ENCODE measurements at regions not wholly inside any gene's neighbourhood (a gene's known extent, or its start where the extent isn't known, plus 50 kb on each side); places are given as distances from the start of the nearest gene placed in this dataset.

- no peaks in the 10 kb centered on the region for H3K9me3 ChIP-seq
- intact Hi-C loops (cut with DNase I), result no loop called here
- no peak overlapping the region for H3K27ac ChIP-seq
- WGBS, 2 donors, result 25 to 27% methylated on average over 7 of the region's 7 CpGs
- peaks cover 9% of the 10 kb centered on the region for H3K4me1 ChIP-seq
- H3K27me3 ChIP-seq, result no peaks in the 10 kb centered on the region
- ATAC-seq (no peak), DNase-seq (peak in 1 of 4 donors; percentile 7)
- TF ChIP-seq CTCF (IDR thresholded peaks at IDR 0.05) (no peak), POLR2A (IDR thresholded peaks at IDR 0.05) (no peak)
- no peaks in the 10 kb centered on the region for H3K36me3 ChIP-seq (replicated peaks in 1 of 2; ENCODE audit: insufficient read depth in 1 of 2, low read depth in 2 of 2)
- no peak overlapping the region for H3K4me3 ChIP-seq
Measured at GRCh38 chr5:164998590-164998989, 1493.2 kb downstream of the MAT2B start.

GRCh38 chr5:165000479-165001190 is 1495.2 kb downstream of the MAT2B start:
- Histone ChIP-seq H3K4me1 (peaks cover 9% of the 10 kb centered on the region), H3K27me3 (no peaks in the 10 kb centered on the region), H3K36me3 (replicated peaks in 1 of 2; ENCODE audit: insufficient read depth in 1 of 2, low read depth in 2 of 2) (no peaks in the 10 kb centered on the region), H3K9me3 (no peaks in the 10 kb centered on the region), H3K4me3 (no peak overlapping the region), H3K27ac (no peak overlapping the region)
- DNase-seq (no peak), ATAC-seq (no peak)
- 78 to 83% methylated on average over 5 of the region's 5 CpGs for WGBS, 2 donors
- intact Hi-C loops (cut with DNase I), result no loop called here
- TF ChIP-seq CTCF (IDR thresholded peaks at IDR 0.05) (no peak), POLR2A (IDR thresholded peaks at IDR 0.05) (no peak)

- Histone ChIP-seq H3K4me3 (no peak overlapping the region), H3K4me1 (peaks cover 5% of the 10 kb centered on the region), H3K36me3 (replicated peaks in 1 of 2; ENCODE audit: insufficient read depth in 1 of 2, low read depth in 2 of 2) (no peaks in the 10 kb centered on the region), H3K27ac (no peak overlapping the region), H3K27me3 (no peaks in the 10 kb centered on the region), H3K9me3 (no peaks in the 10 kb centered on the region)
- 44 to 51% methylated on average over 3 of the region's 3 CpGs for WGBS, 2 donors
- DNase-seq (no peak), ATAC-seq (no peak)
- TF ChIP-seq POLR2A (IDR thresholded peaks at IDR 0.05) (no peak), CTCF (IDR thresholded peaks at IDR 0.05) (no peak)
- intact Hi-C loops (cut with DNase I), result no loop called here
Measured at GRCh38 chr5:165003283-165003682, 1497.9 kb downstream of the MAT2B start.

GRCh38 chr5:165004175-165004574 is 1498.8 kb downstream of the MAT2B start:
- DNase-seq, result no peak
- no peak overlapping the region for H3K27ac ChIP-seq
- WGBS, 2 donors, result 74 to 86% methylated on average over 2 of the region's 2 CpGs

More at GRCh38 chr5:165004175-165004574, 1498.8 kb downstream of the MAT2B start:
- Histone ChIP-seq H3K36me3 (replicated peaks in 1 of 2; ENCODE audit: insufficient read depth in 1 of 2, low read depth in 2 of 2) (no peaks in the 10 kb centered on the region), H3K4me3 (no peak overlapping the region), H3K9me3 (no peaks in the 10 kb centered on the region), H3K4me1 (no peaks in the 10 kb centered on the region), H3K27me3 (no peaks in the 10 kb centered on the region)
- intact Hi-C loops (cut with DNase I), result no loop called here
- no peak for ATAC-seq
- TF ChIP-seq POLR2A (IDR thresholded peaks at IDR 0.05), result no peak
- TF ChIP-seq CTCF (IDR thresholded peaks at IDR 0.05), result no peak
